ENCODE measurements at regions not wholly inside any gene's neighbourhood (a gene's known extent, or its start where the extent isn't known, plus 50 kb on each side); places are given as distances from the start of the nearest gene placed in this dataset.

GRCh38 chr14:66330228-66330627 is 155.9 kb upstream of the CCDC196 start:
- no TSS peak for BruUV-seq (replicated peaks)
- Histone ChIP-seq H3K79me2 (ENCODE audit: control insufficient read depth, insufficient read depth, low read length) (no peaks in the 10 kb centered on the region), H3K27me3 (replicated peaks in 1 of 2; ENCODE audit: control insufficient read depth in 2 of 2, insufficient read depth in 2 of 2, low read length in 1 of 2) (no peaks in the 10 kb centered on the region), H4K20me1 (ENCODE audit: control insufficient read depth, insufficient read depth) (no peaks in the 10 kb centered on the region), H3K4me2 (ENCODE audit: control insufficient read depth, insufficient read depth) (no peak overlapping the region), H3K4me3 (no peak overlapping the region), H3K9me3 (replicated peaks; ENCODE audit: control insufficient read depth, insufficient read depth, low read length) (no peaks in the 10 kb centered on the region), H3K9ac (ENCODE audit: control insufficient read depth, insufficient read depth, low read length) (no peak overlapping the region), H3K36me3 (ENCODE audit: control insufficient read depth in 2 of 2, insufficient read depth in 2 of 2, low read length in 1 of 2) (no peaks in the 10 kb centered on the region), H3K4me1 (ENCODE audit: control insufficient read depth, insufficient read depth, low read length) (no peaks in the 10 kb centered on the region), H3K27ac (ENCODE audit: control insufficient read depth, insufficient read depth) (no peak overlapping the region), H2AFZ (ENCODE audit: control insufficient read depth, low read depth, low read length) (no peak overlapping the region)
- ChIA-PET POLR2A (no interaction called here), RAD21 (ENCODE audit: unreplicated experiment) (no interaction called here), CTCF (no interaction called here), SMC1A (ENCODE audit: uncharacterized antibody, unreplicated experiment) (no interaction called here)
- TF ChIP-seq E2F4 (IDR thresholded peaks at IDR 0.05; ENCODE audit: low read depth, low read length) (no peak), POLR2AphosphoS5 (IDR thresholded peaks at IDR 0.05; ENCODE audit: low read length) (no peak), EP300 (IDR thresholded peaks at IDR 0.05; ENCODE audit: borderline replicate concordance in 1 of 2, control insufficient read depth in 1 of 2, low read depth in 2 of 2, low read length in 2 of 2) (no peak), CEBPB (IDR thresholded peaks at IDR 0.05; ENCODE audit: borderline replicate concordance in 1 of 2, low read depth in 2 of 2, low read length in 2 of 2) (no peak), RAD21 (IDR thresholded peaks at IDR 0.05; ENCODE audit: insufficient read depth, low read depth, low read length) (no peak), ZSCAN29 (IDR thresholded peaks at IDR 0.05) (no peak), CHD4 (IDR thresholded peaks at IDR 0.05) (no peak), IRF4 (IDR thresholded peaks at IDR 0.05; ENCODE audit: low read depth, low read length) (no peak), SRF (IDR thresholded peaks at IDR 0.05; ENCODE audit: low read depth in 2 of 2, low read length in 2 of 2) (no peak), BCL3 (IDR thresholded peaks at IDR 0.05; ENCODE audit: borderline replicate concordance, insufficient read depth, low read depth, low read length, poor library complexity, severe bottlenecking) (no peak), BHLHE40 (IDR thresholded peaks at IDR 0.05; ENCODE audit: borderline replicate concordance in 1 of 2, low read depth in 2 of 2, low read length in 1 of 2) (no peak)
- intact Hi-C loops (cut with micrococcal nuclease; ENCODE audit: unreplicated experiment) = no loop called here
- no peak for FAIRE-seq
- in situ Hi-C loops (cut with MboI) = no loop called here
- WGBS (ENCODE audit: insufficient coverage, insufficient replicate concordance, low lambda C conversion rate, missing lambda C conversion rate) = 29% methylated on average over 4 of the region's 4 CpGs
- ATAC-seq = no peak
- DNase-seq (ENCODE audit: low read depth, low spot score) = no peak

All from GM12878 (cell line).